Erythroblast (primary cell): ENCODE measurements at regions not wholly inside any gene's neighbourhood (a gene's known extent, or its start where the extent isn't known, plus 50 kb on each side); places are given as distances from the start of the nearest gene placed in this dataset.

Source experiments
- GATA1 ChIP-seq: IDR thresholded peaks from 2 replicates; pipeline ENCODE4 v1.6.1; 2011; ENCODE audit warnings: low read depth, mild to moderate bottlenecking, control low read depth, low read length, moderate library complexity
- POLR2A ChIP-seq: IDR thresholded peaks from 2 replicates; pipeline ENCODE4 v1.6.1; 2011; ENCODE audit warnings: mild to moderate bottlenecking, low read length

GRCh38 chr3:89679686-89680085 lies 572.3 kb downstream of the EPHA3 start:
- TF ChIP-seq POLR2A, result no peak
- TF ChIP-seq GATA1, result no peak
